Mammary epithelial cell (primary cell): ENCODE measurements at regions not wholly inside any gene's neighbourhood (a gene's known extent, or its start where the extent isn't known, plus 50 kb on each side); places are given as distances from the start of the nearest gene placed in this dataset.

ENCODE experiments used
- CTCF ChIP-seq, 2 donors: IDR thresholded peaks in 1 of 2; conservative IDR thresholded peaks in 1 of 2; 2 replicates each; pipeline ENCODE4 v1.5.1; 2011 to 2012; ENCODE audit warnings: inconsistent platforms in 2 of 2, low read length in 2 of 2, mild to moderate bottlenecking in 2 of 2, control low read depth in 1 of 2, low read depth in 1 of 2; ENCODE audit not compliant: insufficient read depth in 1 of 2; ENCODE audit errors: extremely low read depth in 1 of 2
- EZH2 ChIP-seq: IDR thresholded peaks from 2 replicates; pipeline ENCODE4 v1.6.1; 2012; ENCODE audit warnings: low read length, inconsistent platforms, borderline replicate concordance

GRCh38 chr2:51218047-51218446, 186.1 kb upstream of the NRXN1 start:
- TF ChIP-seq CTCF (conservative IDR thresholded peaks at IDR 0.05 in 1 of 2, IDR thresholded peaks at IDR 0.05 in 1 of 2; ENCODE audit: extremely low read depth in 1 of 2, insufficient read depth in 1 of 2, low read depth in 1 of 2, low read length in 2 of 2) = no peak
- no peak for TF ChIP-seq EZH2
